ENCODE measurements at regions not wholly inside any gene's neighbourhood (a gene's known extent, or its start where the extent isn't known, plus 50 kb on each side); places are given as distances from the start of the nearest gene placed in this dataset.

DNA sequence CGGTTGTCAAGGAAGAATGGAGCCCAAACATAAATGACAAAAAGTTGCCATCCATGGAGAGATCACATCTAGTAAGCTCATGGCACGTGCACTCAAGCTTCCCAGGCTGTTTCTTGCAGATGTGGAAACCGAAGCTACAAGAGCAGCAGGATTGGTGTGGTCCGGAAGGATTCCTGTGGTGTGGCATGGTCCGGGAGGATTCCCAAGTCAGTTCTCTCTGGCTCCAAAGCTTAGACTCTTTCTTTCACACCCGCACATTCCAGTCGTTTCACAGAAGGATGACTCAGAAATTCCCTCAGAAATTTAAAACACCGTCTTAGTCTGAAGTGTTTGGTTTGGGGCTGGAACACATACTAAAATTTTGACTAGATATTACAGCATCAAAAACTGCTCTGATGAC lies 78.0 kb upstream of the DRD2 start:
- no peak for DNase-seq

DNA sequence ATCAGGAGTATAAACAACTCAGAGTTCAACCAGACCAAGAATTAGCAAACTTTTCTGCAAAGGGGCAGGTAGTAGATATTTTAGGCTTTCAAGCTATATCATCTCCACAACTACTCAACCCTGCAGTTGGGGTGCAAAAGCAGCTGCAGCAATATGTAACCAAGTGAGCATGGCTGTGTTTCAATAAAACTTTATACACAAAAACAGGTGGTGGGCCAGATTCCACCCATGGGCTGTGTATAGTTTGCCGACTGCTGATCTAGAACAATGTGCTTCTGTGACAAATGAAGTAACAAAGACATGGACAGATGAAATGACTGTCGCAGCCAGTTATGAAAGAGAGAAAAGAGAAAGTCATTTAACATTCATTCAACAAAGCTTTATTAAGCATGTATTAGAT lies 77.1 kb upstream of the DRD2 start:
- DNase-seq: no peak

DNA sequence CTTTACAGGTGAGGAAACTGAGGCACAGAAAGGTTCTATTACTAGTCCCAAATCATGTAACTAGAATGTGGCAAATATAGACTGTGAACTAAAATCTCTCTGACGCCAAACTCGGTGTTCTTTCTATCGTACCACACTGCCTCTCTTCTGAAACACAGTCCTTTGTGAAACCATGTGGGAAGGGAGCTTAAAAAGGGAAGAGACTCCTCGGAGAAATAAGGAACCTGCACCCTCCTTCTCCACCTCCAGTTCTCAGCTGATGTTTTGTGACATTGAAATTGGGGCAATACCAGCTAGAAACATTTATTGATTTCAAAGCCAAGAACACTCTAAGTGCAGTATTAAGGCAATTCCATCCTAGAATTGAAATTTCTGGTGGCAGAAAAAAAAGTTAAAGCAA lies 76.4 kb upstream of the DRD2 start:
- DNase-seq: peak; percentile 58 to 87 (median 82)

DNA sequence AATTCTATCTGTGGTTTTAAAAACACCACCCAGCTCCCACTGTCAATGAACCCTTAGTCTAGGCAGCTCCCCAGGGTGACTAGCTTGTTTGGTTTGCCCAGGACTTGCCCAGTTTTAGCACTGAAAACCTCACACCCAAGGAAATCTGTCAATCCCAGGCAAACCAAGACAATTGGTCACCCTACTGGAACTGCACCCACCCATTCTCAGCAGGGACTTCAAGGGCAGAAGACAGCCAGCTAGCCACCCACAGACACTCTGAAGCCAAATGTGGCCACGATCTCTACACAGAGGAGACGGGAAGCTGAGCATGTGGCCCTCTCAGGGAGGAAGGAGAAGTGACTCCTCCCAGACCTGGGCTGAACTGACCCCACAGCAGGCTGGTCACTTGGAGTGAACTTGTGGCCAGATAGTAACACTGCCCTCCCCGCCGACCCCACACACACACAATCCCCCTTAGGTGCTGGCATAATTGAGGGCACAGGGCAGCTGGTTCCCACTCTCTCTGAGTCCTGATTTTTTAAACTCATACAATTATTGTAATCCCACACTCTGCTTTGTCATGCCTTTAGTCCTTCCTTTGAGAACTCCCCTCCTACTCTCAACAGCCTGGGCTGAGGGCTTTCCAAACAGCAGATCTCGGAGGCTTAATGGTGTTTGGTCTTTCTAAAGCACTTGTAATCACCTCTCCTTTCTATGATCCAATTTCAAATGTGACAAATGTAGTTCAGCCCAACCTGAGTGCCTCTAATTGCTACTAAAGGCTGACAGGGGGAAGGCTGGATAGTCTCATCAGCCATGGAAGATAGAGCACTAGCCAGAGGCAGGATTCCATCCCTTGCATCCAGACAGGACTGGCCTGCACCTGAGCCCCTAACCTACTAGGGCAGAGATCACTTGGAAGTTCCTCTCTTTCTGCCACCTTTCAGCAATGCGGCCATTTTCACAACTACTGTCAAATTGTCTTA lies 74.7 kb upstream of the DRD2 start:
- DNase-seq: peak; percentile 80 to 91 (median 87)

DNA sequence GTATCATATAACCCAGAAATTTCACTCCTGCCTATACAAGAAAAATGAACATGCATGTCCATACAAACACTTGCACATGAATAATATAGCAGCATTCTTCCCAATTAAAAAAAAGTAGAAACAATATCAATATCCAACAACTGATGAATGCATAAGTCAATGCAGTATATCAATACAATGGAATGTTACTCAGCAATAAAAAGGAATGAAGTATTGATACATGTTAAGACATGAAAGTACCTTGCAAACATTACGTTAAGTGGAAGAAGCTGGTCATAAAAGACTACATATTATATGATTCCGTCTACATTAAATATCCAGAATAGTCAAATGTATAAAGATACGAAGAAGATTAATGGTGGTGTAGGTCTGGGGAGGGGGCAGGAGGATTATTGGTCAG lies 73.9 kb upstream of the DRD2 start:
- no peak for DNase-seq

DNA sequence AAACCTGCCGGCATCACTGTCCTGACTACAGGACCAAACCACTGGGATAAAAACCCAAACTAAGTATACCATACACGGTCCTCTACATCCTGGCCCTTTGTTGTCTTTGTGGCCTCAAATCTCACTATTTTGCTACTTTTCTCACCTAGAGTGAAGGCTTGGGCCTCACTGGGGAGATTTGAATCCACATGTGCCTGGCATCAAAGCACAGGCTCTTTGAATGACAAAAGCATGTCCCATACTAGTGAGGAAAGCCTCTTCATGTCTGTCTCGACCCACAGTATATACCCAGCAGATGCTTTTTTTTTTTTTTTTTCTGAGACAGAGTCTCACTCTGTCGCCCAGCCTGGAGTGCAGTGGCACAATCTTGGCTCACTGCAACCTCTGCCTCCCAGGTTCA lies 72.5 kb upstream of the DRD2 start:
- no peak for DNase-seq

DNA sequence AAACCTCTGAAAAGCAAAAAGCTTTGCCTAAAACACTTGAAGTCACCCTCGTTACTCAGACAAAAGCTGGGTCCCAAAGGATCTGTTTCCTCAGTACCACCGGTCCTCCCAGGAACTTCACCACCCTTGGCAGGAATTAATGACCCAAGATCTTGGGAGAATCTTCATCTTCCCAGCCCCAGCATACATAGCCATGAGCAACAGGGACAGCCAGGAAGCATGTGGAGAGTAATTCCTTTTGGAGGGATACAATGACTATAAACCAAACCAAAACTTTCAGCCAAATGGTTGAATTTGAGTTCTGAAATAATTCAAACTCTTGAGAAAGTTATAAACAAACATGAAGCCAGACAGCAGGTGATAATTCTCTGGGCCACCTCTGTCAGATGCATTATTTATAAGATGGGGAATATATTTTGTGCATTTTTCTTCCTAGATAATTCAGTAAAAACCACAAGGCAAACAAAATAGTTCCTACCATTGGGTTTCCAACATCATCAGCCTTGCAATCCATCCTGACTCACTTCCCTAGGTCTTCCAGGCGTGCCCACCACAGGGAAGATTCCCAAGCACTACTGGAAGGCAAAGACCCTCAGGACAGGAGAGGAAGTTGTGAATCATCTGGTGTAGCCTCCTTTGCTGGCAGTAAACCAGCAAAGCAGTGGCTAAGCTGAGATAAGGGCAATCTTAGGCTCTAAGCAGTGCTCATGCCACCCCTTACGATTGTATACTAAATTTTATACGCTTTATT lies 71.7 kb upstream of the DRD2 start:
- no peak for DNase-seq

DNA sequence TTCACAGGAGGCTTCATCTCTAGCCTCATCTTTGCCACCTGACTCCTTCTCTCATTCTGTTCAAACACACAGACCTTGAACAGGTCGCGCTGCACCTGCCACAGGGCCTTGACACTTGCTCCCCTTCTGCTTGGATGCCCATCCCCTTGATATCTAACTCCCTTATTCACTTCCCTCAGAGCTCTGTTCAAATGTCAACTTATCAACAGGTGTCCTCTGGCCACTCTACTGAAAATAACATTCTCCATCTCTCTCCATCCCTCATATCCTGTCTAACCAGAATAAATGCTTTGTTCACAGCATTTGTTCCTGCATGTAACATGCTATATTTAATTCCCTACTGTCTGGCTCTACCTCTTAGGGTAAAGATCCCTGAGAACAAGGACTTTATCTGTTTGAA lies 67.2 kb upstream of the DRD2 start:
- no peak for DNase-seq

DNA sequence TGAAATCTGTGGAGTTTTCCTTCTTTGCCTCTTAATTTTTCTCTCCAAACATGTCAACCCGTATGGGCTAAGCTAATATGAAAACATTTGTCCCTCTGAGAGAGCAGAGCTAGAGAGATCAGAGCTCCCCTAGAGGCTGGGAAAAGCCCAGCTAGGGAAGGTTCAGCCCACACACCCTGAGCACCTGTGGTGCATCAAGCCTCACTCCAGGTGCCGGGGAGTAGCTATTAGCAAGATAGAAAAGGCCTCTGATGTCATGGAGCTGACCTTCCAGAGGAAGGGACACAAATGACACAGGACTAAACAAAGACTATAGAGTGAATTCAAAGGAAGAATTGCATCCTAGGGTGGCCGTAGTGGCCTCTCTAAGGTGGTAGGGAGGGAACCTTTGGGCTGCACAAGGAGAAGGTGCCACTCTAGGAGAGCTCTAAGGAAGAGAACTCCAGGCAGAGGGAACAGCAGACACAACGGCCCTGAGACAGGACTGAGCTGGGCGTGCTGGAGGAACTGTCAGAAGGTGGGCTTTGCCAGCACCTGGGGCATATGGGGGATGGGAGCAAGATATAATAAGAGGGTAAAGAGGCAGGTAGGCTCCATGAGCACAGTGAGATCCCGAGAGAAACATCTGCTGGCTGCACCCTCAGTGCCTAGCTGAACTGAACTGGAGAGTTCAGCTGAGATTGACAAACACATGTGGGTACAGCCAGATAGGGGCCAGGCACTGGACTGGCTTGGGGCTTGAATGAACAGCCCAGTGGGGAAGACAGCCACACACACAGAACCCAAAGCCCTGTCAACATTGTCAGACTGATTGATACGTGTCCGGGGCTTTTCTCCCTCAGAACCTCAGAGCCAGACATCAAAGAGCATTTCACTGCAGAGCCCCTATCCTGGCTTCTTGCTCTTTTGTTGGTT lies 65.5 kb upstream of the DRD2 start:
- no peak for DNase-seq

DNA sequence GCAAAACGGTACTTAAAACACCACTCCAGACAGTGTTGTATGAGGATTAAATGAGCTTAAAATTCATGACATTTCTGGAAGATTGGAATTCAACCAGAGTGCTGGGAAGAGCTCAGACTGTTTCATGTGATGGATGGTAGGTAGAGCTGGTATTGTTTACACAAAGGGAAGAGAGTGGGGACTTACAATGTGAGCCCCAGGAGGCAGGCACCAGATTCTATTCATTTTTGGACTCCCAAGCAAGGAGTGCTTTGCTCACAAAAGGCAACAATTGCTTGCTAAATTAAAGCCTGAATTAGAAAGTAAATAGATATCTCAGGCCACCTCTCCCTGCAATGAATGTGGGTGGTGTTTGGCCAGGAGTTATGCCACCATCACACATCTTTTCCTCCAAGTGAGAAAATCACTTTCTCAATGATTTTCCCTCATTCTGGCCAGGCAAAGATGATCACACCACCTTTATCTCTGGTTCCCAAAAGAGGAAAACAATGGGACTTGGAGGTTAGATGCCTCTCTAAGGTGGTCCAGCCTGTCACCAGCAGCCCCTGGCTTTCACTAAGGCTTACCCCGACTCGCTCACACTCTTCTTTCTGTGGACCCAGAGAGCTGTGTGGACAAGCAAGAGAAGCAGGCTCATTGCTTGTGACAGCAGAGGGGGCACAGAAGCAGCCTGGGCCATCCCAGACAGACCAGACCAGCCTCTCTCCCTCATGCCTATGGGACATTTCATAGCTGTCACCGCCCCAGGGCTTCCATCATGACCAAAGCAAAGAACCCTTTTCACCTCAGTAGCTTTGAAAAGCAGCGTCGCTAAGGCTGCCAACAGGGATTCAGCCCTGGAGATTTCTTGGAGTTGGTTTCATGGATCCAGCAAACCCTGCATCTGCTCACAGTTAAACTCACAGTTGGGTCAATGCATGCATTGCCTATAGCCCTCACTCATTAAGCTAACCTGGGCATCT lies 63.5 kb upstream of the DRD2 start:
- no peak for DNase-seq

DNA sequence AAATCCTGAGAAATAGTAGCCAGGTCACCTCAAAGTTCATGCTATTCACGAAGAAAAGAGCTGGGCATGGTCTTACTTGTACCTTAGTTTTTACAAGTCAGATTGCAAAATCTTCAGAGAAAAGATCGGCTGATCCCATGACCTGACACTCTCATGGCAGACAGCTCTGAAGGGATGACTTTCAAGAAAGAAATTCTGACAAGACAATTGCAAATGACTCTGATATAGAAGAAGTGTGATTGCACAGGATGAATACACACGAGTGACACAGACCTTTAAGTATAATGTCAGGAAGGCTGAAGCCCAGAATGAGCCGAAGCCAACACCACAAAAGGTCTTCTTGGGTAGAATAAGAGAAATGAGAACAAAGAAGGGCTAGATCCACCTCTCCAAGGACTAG lies 59.4 kb upstream of the DRD2 start:
- DNase-seq: no peak

DNA sequence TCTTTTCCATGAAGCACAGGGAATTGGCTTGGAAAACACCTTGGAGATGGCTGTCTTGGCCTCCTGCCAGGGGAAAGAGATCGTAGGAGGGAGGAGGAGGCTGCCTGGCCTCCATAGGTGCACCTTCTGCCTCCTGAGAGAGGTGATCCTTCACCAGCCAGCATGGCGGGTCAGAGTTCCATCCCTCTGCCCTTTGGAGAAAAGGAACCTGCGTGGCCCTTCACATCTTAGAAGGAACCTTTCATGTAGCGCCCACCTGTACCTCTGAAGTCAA lies 58.2 kb upstream of the DRD2 start:
- DNase-seq: no peak

DNA sequence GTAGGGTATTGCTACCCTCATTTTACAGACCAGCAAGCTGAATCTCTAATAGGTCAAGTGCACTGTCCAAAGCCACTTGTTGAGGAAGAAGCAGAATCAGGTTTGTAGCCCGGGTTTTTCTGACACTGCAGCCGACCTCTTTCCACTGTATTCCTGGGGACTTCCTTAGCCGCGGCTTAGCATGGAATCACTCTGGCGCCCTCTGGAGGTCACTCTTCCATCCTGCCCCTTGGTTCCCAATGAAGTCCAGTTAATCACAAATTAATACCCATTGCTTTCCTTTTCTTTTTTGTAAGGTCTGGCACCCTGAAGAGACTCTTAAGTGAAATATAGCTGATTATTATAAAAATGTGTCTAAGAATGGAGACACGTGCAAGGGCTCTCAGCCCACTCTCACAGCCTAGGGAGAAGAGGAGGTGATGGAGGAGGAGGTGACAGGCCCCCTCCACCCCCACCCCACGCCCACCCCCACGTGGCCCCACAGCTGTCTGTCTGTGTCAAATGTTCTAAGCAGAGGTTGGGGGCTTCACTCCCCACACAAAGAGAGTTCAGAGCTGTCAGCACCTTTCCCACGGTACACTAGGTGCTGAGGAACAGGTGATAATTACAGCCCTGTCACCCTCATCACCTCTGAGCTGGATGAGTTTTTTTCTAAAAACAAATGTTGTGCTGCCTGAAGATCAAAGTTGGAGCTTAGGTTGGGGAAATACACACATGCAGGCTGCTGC lies 57.7 kb upstream of the DRD2 start:
- peak; percentile 80 to 91 (median 88) for DNase-seq

DNA sequence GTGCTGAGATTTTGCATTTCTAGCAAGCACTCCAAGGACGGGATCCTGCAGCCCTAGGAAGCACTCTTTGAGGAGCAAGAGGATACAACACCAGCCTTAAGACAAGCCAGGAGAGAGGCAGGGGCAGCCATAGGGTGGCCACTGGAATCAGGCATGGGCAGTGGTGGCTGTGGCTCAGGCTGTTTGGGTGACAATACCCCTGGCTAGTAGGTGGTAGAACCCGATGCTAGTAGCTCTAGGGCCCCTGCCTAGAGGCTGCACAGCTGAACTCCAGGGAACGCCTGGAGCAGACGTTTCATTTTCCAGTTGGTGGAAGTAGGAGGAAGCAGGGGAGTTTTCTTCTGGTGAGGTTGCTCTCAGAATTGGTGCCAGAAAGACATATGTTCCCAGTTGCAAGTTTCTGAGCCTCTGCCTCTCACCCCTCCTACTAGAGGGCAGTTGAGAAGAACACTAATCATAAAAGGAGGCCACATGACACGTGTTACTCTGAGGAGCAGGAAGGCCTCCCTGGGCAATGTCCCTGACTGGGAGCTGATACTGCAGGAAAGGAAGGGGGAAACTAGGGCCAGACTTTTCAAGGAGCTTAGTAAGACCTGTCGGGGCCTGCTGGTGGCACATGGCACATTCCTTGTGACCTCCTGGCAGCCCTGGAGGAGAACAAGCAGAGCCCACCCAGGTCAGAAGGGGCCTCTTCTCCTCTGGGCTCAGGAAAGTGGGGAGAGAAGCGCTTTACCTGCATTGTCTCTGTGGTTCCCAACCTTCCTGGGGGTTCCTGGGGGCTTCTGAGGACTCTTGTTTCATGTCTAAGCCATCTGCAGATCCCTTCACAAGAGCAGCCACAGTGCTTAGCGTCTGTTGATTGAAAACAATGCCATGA lies 56.6 kb upstream of the DRD2 start:
- DNase-seq: no peak

DNA sequence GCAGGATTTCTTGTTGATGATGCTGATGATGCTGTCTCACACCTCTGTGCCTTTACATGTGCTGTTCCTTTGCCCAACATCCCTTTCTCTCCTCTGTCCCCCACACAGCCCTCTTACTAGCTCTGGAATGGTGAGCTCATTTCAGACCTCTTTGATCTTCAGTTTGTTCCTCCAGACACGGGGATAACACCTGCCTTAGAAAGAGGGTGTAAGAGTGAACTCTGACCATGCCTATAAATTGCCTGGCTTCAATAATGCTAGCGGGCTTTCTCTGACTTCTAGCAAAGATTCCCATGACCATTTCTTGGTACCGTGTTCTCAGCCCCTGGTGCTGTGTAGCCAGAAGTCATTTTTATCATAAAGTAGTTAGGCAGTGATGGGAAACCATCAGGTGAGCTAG lies 55.9 kb upstream of the DRD2 start:
- DNase-seq: no peak

DNA sequence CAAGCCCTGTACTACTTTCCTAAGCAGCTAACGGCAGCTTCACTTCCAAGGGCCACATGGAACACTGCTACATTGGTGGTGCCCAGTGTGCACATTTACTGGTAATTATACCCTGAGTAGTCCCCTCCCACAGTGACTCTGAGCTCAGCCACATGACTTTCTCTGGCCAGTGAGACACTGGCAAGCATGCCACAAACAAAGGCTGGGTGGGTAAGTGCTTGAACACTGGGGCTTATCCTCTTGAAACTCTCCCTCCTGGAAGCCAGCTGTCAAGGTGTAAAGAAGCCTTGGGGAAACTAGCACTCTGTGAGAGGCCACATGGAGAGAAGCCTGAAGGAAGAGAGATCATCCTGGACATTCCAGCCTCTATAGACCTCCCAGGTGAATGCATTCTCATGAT lies 54.4 kb upstream of the DRD2 start:
- no peak for DNase-seq

DNA sequence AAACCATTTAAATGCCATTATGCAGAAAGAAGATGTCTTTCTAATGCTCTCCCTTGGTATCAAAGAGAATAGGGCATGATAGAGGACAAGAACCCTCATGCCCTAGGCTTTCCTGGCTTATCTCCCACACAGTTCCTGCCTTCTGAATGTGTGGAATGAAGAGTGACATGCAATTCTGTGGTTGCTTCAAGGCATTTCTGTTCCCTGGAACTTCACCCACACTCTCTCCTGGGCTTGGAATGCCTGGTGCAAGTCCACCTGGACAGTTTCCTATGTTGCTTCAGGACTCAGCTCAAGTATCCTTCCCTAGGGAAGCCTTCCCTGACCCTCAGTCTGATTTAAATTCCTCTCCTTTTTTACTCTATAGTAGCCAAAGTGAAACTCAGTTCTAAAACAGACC lies 53.8 kb upstream of the DRD2 start:
- no peak for DNase-seq

DNA sequence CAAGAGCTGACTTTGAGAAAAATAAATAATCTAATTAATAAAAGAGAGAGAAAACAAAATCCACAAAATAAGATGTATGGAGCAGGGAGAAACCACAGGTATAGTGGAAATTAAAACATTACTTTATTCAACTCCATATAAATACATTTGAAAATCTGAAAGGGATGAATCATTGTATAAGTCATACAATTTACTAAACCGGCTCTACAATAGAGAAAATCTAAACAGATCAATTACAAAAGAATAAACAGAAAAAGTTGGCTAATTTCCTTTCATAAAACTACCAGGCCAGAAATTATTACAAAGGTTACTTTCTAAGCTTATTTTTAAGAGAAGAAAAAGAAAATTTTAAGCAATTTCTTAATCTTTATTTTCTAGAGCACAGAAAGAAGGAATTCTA lies 51.3 kb upstream of the DRD2 start:
- no peak for DNase-seq
